Keratinocyte (primary cell): ENCODE measurements at regions not wholly inside any gene's neighbourhood (a gene's known extent, or its start where the extent isn't known, plus 50 kb on each side); places are given as distances from the start of the nearest gene placed in this dataset.

Source experiments
- DNase-seq: peaks from one replicate; pipeline ENCODE4 v3.0.0-alpha.2; 2011; ENCODE audit warnings: low read depth, missing footprints, low spot score
- FAIRE-seq: peaks from 2 replicates; lab custom pipeline; 2011; peaks lifted over from hg19 to GRCh38; lab: Jason Lieb, UNC
- H2AFZ ChIP-seq: 2 replicates; pipeline ENCODE4 v1.6.0; 2012; ENCODE audit warnings: low read length, control low read depth, inconsistent platforms; ENCODE audit not compliant: control insufficient read depth
- H3K27ac ChIP-seq: 2 replicates; pipeline ENCODE4 v1.5.1; 2011; ENCODE audit warnings: low read length; ENCODE audit not compliant: control insufficient read depth, insufficient read depth
- H3K27me3 ChIP-seq: 3 replicates; pipeline ENCODE4 v1.6.0; 2011; ENCODE audit warnings: low read length; ENCODE audit not compliant: control insufficient read depth, insufficient read depth; ENCODE audit errors: extremely low read depth
- H3K36me3 ChIP-seq, 2 experiments: 2 replicates in 1 of 2; 3 replicates in 1 of 2; pipeline ENCODE4 v1.5.1; 2011; ENCODE audit warnings: low read length in 2 of 2, mild to moderate bottlenecking in 1 of 2; ENCODE audit not compliant: control insufficient read depth in 2 of 2, insufficient read depth in 2 of 2; ENCODE audit errors: extremely low read depth in 1 of 2
- H3K4me1 ChIP-seq: 3 replicates; pipeline ENCODE4 v1.5.1; 2011; ENCODE audit warnings: low read length; ENCODE audit not compliant: control insufficient read depth, insufficient read depth; ENCODE audit errors: extremely low read depth
- H3K4me2 ChIP-seq: 3 replicates; pipeline ENCODE4 v1.6.0; 2011; ENCODE audit warnings: low read depth, low read length; ENCODE audit not compliant: control insufficient read depth, insufficient read depth; ENCODE audit errors: extremely low read depth
- H3K4me3 ChIP-seq, 3 experiments: fragments of 200-600 bp in 1 of 3; sonication (generic) in 1 of 3; 2 replicates in 2 of 3; 3 replicates in 1 of 3; pipeline ENCODE4 v1.5.1; 2011 to 2016; ENCODE audit warnings: low read length in 3 of 3, mild to moderate bottlenecking in 3 of 3, control low read depth in 2 of 3, inconsistent platforms in 1 of 3, low read depth in 1 of 3, mixed read lengths in 1 of 3, mixed run types in 1 of 3, moderate library complexity in 1 of 3; ENCODE audit not compliant: control insufficient read depth in 2 of 3, insufficient read depth in 2 of 3; ENCODE audit errors: extremely low read depth in 1 of 3
- H3K79me2 ChIP-seq: 2 replicates; pipeline ENCODE4 v1.6.0; 2012; ENCODE audit warnings: low read length; ENCODE audit not compliant: control insufficient read depth, insufficient read depth
- H3K9ac ChIP-seq: 3 replicates; pipeline ENCODE4 v1.6.0; 2011; ENCODE audit warnings: low read length; ENCODE audit not compliant: control insufficient read depth, insufficient read depth; ENCODE audit errors: extremely low read depth
- H3K9me1 ChIP-seq: 3 replicates; pipeline ENCODE4 v1.6.0; 2011; ENCODE audit warnings: low read length; ENCODE audit not compliant: control insufficient read depth, insufficient read depth; ENCODE audit errors: extremely low read depth
- H3K9me3 ChIP-seq: 2 replicates; pipeline ENCODE4 v1.5.1; 2012; ENCODE audit warnings: low read depth, low read length; ENCODE audit not compliant: control insufficient read depth
- H4K20me1 ChIP-seq: 3 replicates; pipeline ENCODE4 v1.6.0; 2011; ENCODE audit warnings: low read length; ENCODE audit not compliant: control insufficient read depth, insufficient read depth; ENCODE audit errors: extremely low read depth
- EZH2 ChIP-seq: IDR thresholded peaks from one replicate; pipeline ENCODE4 v1.6.1; 2012; ENCODE audit warnings: inconsistent platforms, mild to moderate bottlenecking, low read length, moderate library complexity
- dilution Hi-C: fragments of 300-500 bp; cut with MboI; formaldehyde crosslinking; loops from one replicate; pipeline ENCODE4 v1.7.0; 2020; ENCODE audit warnings: low sequenced_read_pairs; ENCODE audit not compliant: extremely low pct_ligation_motif_present
- TF ChIP-seq, protein P1 (sequence below), 3 experiments: IDR thresholded peaks in 1 of 3; conservative IDR thresholded peaks in 1 of 3; optimal IDR thresholded peaks in 1 of 3; 2 replicates in 2 of 3; 3 replicates in 1 of 3; pipeline versions ENCODE3 to v1.5.1; 2011; ENCODE audit warnings: low read length in 3 of 3, mild to moderate bottlenecking in 3 of 3, moderate library complexity in 2 of 3, control low read depth in 1 of 3, inconsistent platforms in 1 of 3; ENCODE audit not compliant: insufficient read depth in 2 of 3; ENCODE audit errors: extremely low read depth in 1 of 3

DNA sequence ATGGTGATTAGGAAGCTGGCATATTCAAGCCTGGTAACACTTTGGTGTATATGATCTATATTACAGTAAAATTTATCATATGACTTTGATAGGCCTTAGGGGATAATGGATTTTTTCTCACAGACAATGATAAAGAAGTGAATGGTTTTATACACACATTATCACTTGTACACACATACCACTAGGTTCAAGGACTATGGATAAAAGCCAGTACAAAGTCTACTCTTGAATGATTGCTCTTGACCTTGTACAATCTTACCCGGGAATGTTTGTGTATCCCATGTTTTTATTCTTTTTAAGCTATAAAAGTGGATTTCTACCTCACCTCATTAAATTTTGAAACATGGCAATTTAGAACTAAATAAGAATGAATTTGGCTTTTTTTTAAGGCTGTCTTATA, 414.5 kb upstream of the ADAMTSL1 start:
- H3K36me3 ChIP-seq: no peaks in the 10 kb centered on the region
- no peak overlapping the region for H3K4me2 ChIP-seq
- H2AFZ ChIP-seq: no peak overlapping the region
- H3K27ac ChIP-seq: no peak overlapping the region
- no peaks in the 10 kb centered on the region for H3K79me2 ChIP-seq
- no peaks in the 10 kb centered on the region for H4K20me1 ChIP-seq
- H3K9ac ChIP-seq: no peak overlapping the region
- dilution Hi-C loops: no loop called here
- H3K9me1 ChIP-seq: no peaks in the 10 kb centered on the region
- FAIRE-seq (no peak), DNase-seq (no peak)
- H3K4me3 ChIP-seq: no peak overlapping the region
- no peaks in the 10 kb centered on the region for H3K27me3 ChIP-seq
- no peaks in the 10 kb centered on the region for H3K4me1 ChIP-seq
- H3K9me3 ChIP-seq: no peaks in the 10 kb centered on the region
- TF ChIP-seq, protein P1, sequence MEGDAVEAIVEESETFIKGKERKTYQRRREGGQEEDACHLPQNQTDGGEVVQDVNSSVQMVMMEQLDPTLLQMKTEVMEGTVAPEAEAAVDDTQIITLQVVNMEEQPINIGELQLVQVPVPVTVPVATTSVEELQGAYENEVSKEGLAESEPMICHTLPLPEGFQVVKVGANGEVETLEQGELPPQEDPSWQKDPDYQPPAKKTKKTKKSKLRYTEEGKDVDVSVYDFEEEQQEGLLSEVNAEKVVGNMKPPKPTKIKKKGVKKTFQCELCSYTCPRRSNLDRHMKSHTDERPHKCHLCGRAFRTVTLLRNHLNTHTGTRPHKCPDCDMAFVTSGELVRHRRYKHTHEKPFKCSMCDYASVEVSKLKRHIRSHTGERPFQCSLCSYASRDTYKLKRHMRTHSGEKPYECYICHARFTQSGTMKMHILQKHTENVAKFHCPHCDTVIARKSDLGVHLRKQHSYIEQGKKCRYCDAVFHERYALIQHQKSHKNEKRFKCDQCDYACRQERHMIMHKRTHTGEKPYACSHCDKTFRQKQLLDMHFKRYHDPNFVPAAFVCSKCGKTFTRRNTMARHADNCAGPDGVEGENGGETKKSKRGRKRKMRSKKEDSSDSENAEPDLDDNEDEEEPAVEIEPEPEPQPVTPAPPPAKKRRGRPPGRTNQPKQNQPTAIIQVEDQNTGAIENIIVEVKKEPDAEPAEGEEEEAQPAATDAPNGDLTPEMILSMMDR (optimal IDR thresholded peaks at IDR 0.05 in 1 of 3, IDR thresholded peaks at IDR 0.05 in 1 of 3, conservative IDR thresholded peaks at IDR 0.05 in 1 of 3; ENCODE audit: extremely low read depth in 1 of 3, insufficient read depth in 2 of 3, low read length in 3 of 3): no peak
- TF ChIP-seq EZH2: no peak

DNA sequence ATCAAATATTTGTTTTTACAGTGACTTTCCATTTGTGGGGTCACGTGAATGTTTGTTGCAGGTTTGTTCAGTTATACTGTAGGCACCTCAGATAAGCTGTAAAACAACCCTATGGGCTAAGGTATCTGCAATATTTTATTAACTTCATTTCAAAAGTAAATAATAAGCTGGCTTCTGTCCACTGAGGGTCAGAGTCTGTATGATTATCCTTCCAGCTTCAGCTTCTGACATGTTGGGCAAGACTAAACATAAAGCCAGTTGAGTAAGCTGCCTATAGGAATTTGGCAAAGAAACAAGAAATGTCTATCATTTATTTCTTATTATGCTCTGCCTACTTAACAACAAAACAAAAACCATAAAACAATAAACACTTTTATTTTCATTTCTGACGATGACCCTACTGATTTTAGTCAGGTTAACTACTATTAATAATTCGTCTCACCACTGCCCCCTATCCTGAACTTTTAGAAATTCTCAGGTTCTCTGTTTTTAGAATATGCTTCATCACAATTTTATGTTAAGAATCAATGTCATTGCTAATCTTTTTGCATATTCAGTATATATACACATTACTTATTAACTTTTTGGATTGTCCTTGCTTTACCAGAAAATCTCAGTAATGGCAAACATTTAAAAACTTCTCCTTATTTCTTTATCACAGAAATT, 413.6 kb upstream of the ADAMTSL1 start:
- no peak overlapping the region for H3K4me3 ChIP-seq
- H3K36me3 ChIP-seq: no peaks in the 10 kb centered on the region
- DNase-seq (no peak), FAIRE-seq (no peak)
- no peaks in the 10 kb centered on the region for H3K79me2 ChIP-seq
- no peak overlapping the region for H3K9ac ChIP-seq
- H4K20me1 ChIP-seq: no peaks in the 10 kb centered on the region
- H2AFZ ChIP-seq: no peak overlapping the region
- TF ChIP-seq EZH2: no peak
- TF ChIP-seq, protein P1 (optimal IDR thresholded peaks at IDR 0.05 in 1 of 3, IDR thresholded peaks at IDR 0.05 in 1 of 3, conservative IDR thresholded peaks at IDR 0.05 in 1 of 3; ENCODE audit: extremely low read depth in 1 of 3, insufficient read depth in 2 of 3, low read length in 3 of 3): peak in 1 of 3 experiments; percentile 21
- H3K9me1 ChIP-seq: no peaks in the 10 kb centered on the region
- no peaks in the 10 kb centered on the region for H3K4me1 ChIP-seq
- H3K27me3 ChIP-seq: no peaks in the 10 kb centered on the region
- dilution Hi-C loops: no loop called here
- H3K4me2 ChIP-seq: no peak overlapping the region
- H3K27ac ChIP-seq: no peak overlapping the region
- no peaks in the 10 kb centered on the region for H3K9me3 ChIP-seq
